ENCODE measurements at regions not wholly inside any gene's neighbourhood (a gene's known extent, or its start where the extent isn't known, plus 50 kb on each side); places are given as distances from the start of the nearest gene placed in this dataset.

- TF ChIP-seq KAT2B (IDR thresholded peaks at IDR 0.05; ENCODE audit: low read depth, low read length) (no peak), POLR2B (IDR thresholded peaks at IDR 0.05; ENCODE audit: low read depth, partially characterized antibody) (no peak), SP2 (IDR thresholded peaks at IDR 0.05; ENCODE audit: extremely low read depth, low read depth, low read length, poor library complexity, severe bottlenecking) (no peak), ZFX (CRISPR knock-in tag; IDR thresholded peaks at IDR 0.05) (no peak), NR3C1 (CRISPR knock-in tag; IDR thresholded peaks at IDR 0.05) (no peak)
These were observed 257.9 kb upstream of the KCNH8 start for GRCh38 chr3:18890449-18890848.

Measured in K562 (cell line).